B cell (primary cell): ENCODE measurements at regions not wholly inside any gene's neighbourhood (a gene's known extent, or its start where the extent isn't known, plus 50 kb on each side); places are given as distances from the start of the nearest gene placed in this dataset.

Source experiments
- ATAC-seq: fragments of 200-7000 bp; cut with Tn5 transposase; one replicate; pipeline ENCODE4 v1.10.0; 2021; ENCODE audit warnings: low read depth, mild to moderate bottlenecking, moderate number of reproducible peaks, moderate library complexity
- CTCF ChIA-PET: fragments of 350-600 bp; sonication (Branson Sonifier 250); formaldehyde crosslinking; loops from one replicate; lab custom pipeline; 2021; ENCODE audit warnings: antibody characterized with exemption, inconsistent platforms; lab: Charles Lee
- POLR2A ChIA-PET: fragments of 350-600 bp; sonication (Branson Sonifier 250); formaldehyde crosslinking; loops from one replicate; lab custom pipeline; 2021; ENCODE audit warnings: antibody characterized with exemption; lab: Charles Lee
- DNase-seq: peaks from one replicate; pipeline ENCODE4 v3.0.0; 2013
- H2AFZ ChIP-seq: 2 replicates; pipeline ENCODE4 v1.6.1; 2012; ENCODE audit warnings: mild to moderate bottlenecking, low read depth, low read length; ENCODE audit not compliant: insufficient read depth, poor library complexity, severe bottlenecking
- H3K27ac ChIP-seq, 2 donors: 1 replicate in 1 of 2; 2 replicates in 1 of 2; pipeline ENCODE4 v1.5.1; 2012 to 2013; ENCODE audit warnings: low read length in 2 of 2, mild to moderate bottlenecking in 2 of 2, moderate library complexity in 1 of 2
- H3K27me3 ChIP-seq, 4 experiments: fragments of 200-600 bp in 1 of 4; sonication (generic) in 1 of 4; replicated peaks in 1 of 4; 1 replicate in 2 of 4; 2 replicates in 2 of 4; pipeline versions ENCODE4 v1.6.1 to v1.7.0; 2013 to 2016; ENCODE audit warnings: low read length in 3 of 4, mild to moderate bottlenecking in 2 of 4, mixed read lengths in 1 of 4, moderate library complexity in 1 of 4; ENCODE audit not compliant: insufficient read depth in 4 of 4, control insufficient read depth in 3 of 4; ENCODE audit errors: control extremely low read depth in 1 of 4
- H3K36me3 ChIP-seq, 2 experiments: replicated peaks in 1 of 2; 1 replicate in 1 of 2; 2 replicates in 1 of 2; pipeline versions ENCODE4 v1.6.1 to v1.7.1; 2013; ENCODE audit warnings: low read length in 1 of 2; ENCODE audit not compliant: insufficient read depth in 2 of 2, control insufficient read depth in 1 of 2; ENCODE audit errors: control extremely low read depth in 1 of 2, extremely low read depth in 1 of 2
- H3K4me1 ChIP-seq, 2 donors: fragments of 200-600 bp in 1 of 2; sonication (generic) in 1 of 2; 1 replicate in 1 of 2; 2 replicates in 1 of 2; pipeline versions ENCODE4 v1.5.1 to v1.6.1; 2013 to 2017; ENCODE audit warnings: low read length in 2 of 2; ENCODE audit not compliant: control insufficient read depth in 2 of 2, insufficient read depth in 2 of 2
- H3K4me2 ChIP-seq: replicated peaks from 2 replicates; pipeline ENCODE3; 2012; ENCODE audit warnings: mild to moderate bottlenecking, low read depth, low read length; ENCODE audit not compliant: poor library complexity, severe bottlenecking
- H3K4me3 ChIP-seq, 5 experiments: fragments of 200-600 bp in 1 of 5; sonication (generic) in 1 of 5; 1 replicate in 3 of 5; 2 replicates in 2 of 5; pipeline versions ENCODE4 v1.5.1 to v1.7.0; 2011 to 2016; ENCODE audit warnings: low read length in 4 of 5, mild to moderate bottlenecking in 4 of 5, low read depth in 2 of 5, control low read depth in 1 of 5, moderate library complexity in 1 of 5; ENCODE audit not compliant: insufficient read depth in 1 of 5; ENCODE audit errors: control extremely low read depth in 1 of 5, extremely low read depth in 1 of 5
- H3K79me2 ChIP-seq: fragments of 200-600 bp; sonication (generic); one replicate; pipeline ENCODE4 v1.6.0; 2016; ENCODE audit warnings: low read length; ENCODE audit not compliant: control insufficient read depth, insufficient read depth
- H3K9ac ChIP-seq: fragments of 200-600 bp; sonication (generic); 2 replicates; pipeline ENCODE4 v1.6.1; 2017; ENCODE audit warnings: mild to moderate bottlenecking, low read length, moderate library complexity
- H3K9me3 ChIP-seq, 3 donors: one replicate each; pipeline versions ENCODE4 v1.6.1 to v1.7.1; 2013; ENCODE audit warnings: low read length in 2 of 3; ENCODE audit not compliant: control insufficient read depth in 2 of 3, insufficient read depth in 1 of 3; ENCODE audit errors: control extremely low read depth in 1 of 3
- H4K20me1 ChIP-seq: 2 replicates; pipeline ENCODE4 v1.6.0; 2012; ENCODE audit warnings: mild to moderate bottlenecking, low read length; ENCODE audit not compliant: insufficient read depth, control insufficient read depth, poor library complexity, severe bottlenecking
- H3K27ac Mint-ChIP-seq: one replicate; pipeline ENCODE4 v1.8.0; 2021; ENCODE audit warnings: mixed read lengths
- H3K27me3 Mint-ChIP-seq: one replicate; pipeline ENCODE4 v1.8.0; 2021; ENCODE audit warnings: mixed read lengths
- H3K4me1 Mint-ChIP-seq: one replicate; pipeline ENCODE4 v1.8.0; 2021; ENCODE audit warnings: mixed read lengths
- H3K4me3 Mint-ChIP-seq: one replicate; pipeline ENCODE4 v1.8.0; 2021; ENCODE audit warnings: mixed read lengths
- H3K9me3 Mint-ChIP-seq: one replicate; pipeline ENCODE4 v1.8.0; 2022; ENCODE audit warnings: mixed read lengths; ENCODE audit not compliant: insufficient read depth
- CTCF ChIP-seq: fragments of 200-600 bp; IDR thresholded peaks from one replicate; pipeline ENCODE4 v1.8.0; 2022; ENCODE audit warnings: antibody characterized with exemption, mild to moderate bottlenecking
- EZH2 ChIP-seq: IDR thresholded peaks from 2 replicates; pipeline ENCODE4 v1.6.1; 2012; ENCODE audit warnings: borderline replicate concordance, low read depth, mild to moderate bottlenecking, moderate library complexity, low read length; ENCODE audit not compliant: insufficient read depth, poor library complexity, severe bottlenecking
- WGBS: methylation state at CpG from one replicate; pipeline ENCODE4 v1.1.5; 2013; ENCODE audit warnings: missing lambda C conversion rate; ENCODE audit not compliant: insufficient coverage; 5-methylcytosine and 5-hydroxymethylcytosine counted together
- intact Hi-C: fragments of 100-400 bp; cut with micrococcal nuclease; formaldehyde crosslinking; loops from one replicate; pipeline ENCODE4 v1.10.0; 2022

- no peak for ATAC-seq
- intact Hi-C loops = no loop called here
- Histone ChIP-seq H3K4me3 (no peak overlapping the region), H3K79me2 (no peaks in the 10 kb centered on the region), H3K36me3 (no peaks in the 10 kb centered on the region), H3K27ac (no peak overlapping the region), H3K4me1 (no peaks in the 10 kb centered on the region), H3K4me2 (no peak overlapping the region), H3K9ac (no peak overlapping the region), H3K9me3 (peaks cover 0 to 4% (median 0%) of the 10 kb centered on the region in 3 donors), H2AFZ (no peak overlapping the region), H4K20me1 (no peaks in the 10 kb centered on the region), H3K27me3 (no peaks in the 10 kb centered on the region)
- Mint-ChIP-seq H3K4me3 (no peak overlapping the region), H3K4me1 (no peaks in the 10 kb centered on the region), H3K27ac (no peak overlapping the region), H3K27me3 (no peaks in the 10 kb centered on the region), H3K9me3 (no peaks in the 10 kb centered on the region)
- ChIA-PET POLR2A (no interaction called here), CTCF (no interaction called here)
- no peak for DNase-seq
- no peak for TF ChIP-seq CTCF
- TF ChIP-seq EZH2 = no peak
Measured at GRCh38 chr6:140226637-140227036, 852.2 kb upstream of the CITED2 start.

GRCh38 chr6:140225701-140226436 is 851.4 kb upstream of the CITED2 start:
- H3K4me3 ChIP-seq = no peak overlapping the region
- no CpG with 5 or more reads among the region's 2 CpGs for WGBS
- H3K9me3 ChIP-seq = peaks cover 0 to 4% (median 0%) of the 10 kb centered on the region in 3 donors
- Mint-ChIP-seq H3K4me1 (no peaks in the 10 kb centered on the region), H3K27me3 (no peaks in the 10 kb centered on the region), H3K4me3 (no peak overlapping the region), H3K27ac (no peak overlapping the region), H3K9me3 (no peaks in the 10 kb centered on the region)
- ChIA-PET POLR2A (no interaction called here), CTCF (no interaction called here)
- H3K36me3 ChIP-seq = no peaks in the 10 kb centered on the region
- H3K4me1 ChIP-seq = no peaks in the 10 kb centered on the region
- H3K9ac ChIP-seq = no peak overlapping the region
- H3K27ac ChIP-seq = no peak overlapping the region
- no peaks in the 10 kb centered on the region for H3K79me2 ChIP-seq
- no peak for TF ChIP-seq CTCF
- no peak for TF ChIP-seq EZH2
- H2AFZ ChIP-seq = no peak overlapping the region
- ATAC-seq (no peak), DNase-seq (no peak)
- no peak overlapping the region for H3K4me2 ChIP-seq
- H3K27me3 ChIP-seq = no peaks in the 10 kb centered on the region
- H4K20me1 ChIP-seq = no peaks in the 10 kb centered on the region
- intact Hi-C loops = no loop called here
